Endothelial cell of umbilical vein (primary cell): ENCODE measurements at regions not wholly inside any gene's neighbourhood (a gene's known extent, or its start where the extent isn't known, plus 50 kb on each side); places are given as distances from the start of the nearest gene placed in this dataset.

Experiments
- BruUV-seq: library from RNA; stranded (reverse); fragments of 400-500 nt; replicated peaks from 2 replicates; lab custom pipeline; 2021; lab: Mats Ljungman, UMichigan
- CTCF ChIA-PET: fragments of 300-600, 350-600 bp; sonication (Branson Sonifier 250); formaldehyde crosslinking; loops from one replicate; lab custom pipeline; 2021; ENCODE audit warnings: antibody characterized with exemption, inconsistent platforms; lab: Charles Lee
- POLR2A ChIA-PET: fragments of 300-600, 350-600 bp; sonication (Branson Sonifier 250); formaldehyde crosslinking; loops from one replicate; lab custom pipeline; 2021; ENCODE audit warnings: antibody characterized with exemption, inconsistent platforms; lab: Charles Lee
- DNase-seq: peaks from one replicate; pipeline ENCODE4 v3.0.0-alpha.2; 2011; ENCODE audit warnings: low read depth, low spot score
- FAIRE-seq: peaks from 2 replicates; lab custom pipeline; 2011; peaks lifted over from hg19 to GRCh38; lab: Jason Lieb, UNC
- H2AFZ ChIP-seq: 2 replicates; pipeline ENCODE4 v1.6.0; 2012; ENCODE audit warnings: low read depth, low read length, control low read depth, inconsistent platforms
- H3K27ac ChIP-seq: 2 replicates; pipeline ENCODE4 v1.5.1; 2011; ENCODE audit warnings: low read depth, mild to moderate bottlenecking, control low read depth, low read length, moderate library complexity; ENCODE audit not compliant: insufficient read depth
- H3K27me3 ChIP-seq, 2 experiments: 2 replicates each; pipeline versions ENCODE4 v1.6.0 to v1.6.1; 2011; ENCODE audit warnings: low read length in 2 of 2, mixed read lengths in 1 of 2; ENCODE audit not compliant: control insufficient read depth in 2 of 2, insufficient read depth in 2 of 2
- H3K36me3 ChIP-seq, 2 experiments: 2 replicates in 1 of 2; 3 replicates in 1 of 2; pipeline ENCODE4 v1.5.1; 2011; ENCODE audit warnings: low read length in 2 of 2, mild to moderate bottlenecking in 1 of 2, moderate library complexity in 1 of 2; ENCODE audit not compliant: control insufficient read depth in 2 of 2, insufficient read depth in 2 of 2; ENCODE audit errors: extremely low read depth in 1 of 2
- H3K4me1 ChIP-seq: 3 replicates; pipeline ENCODE4 v1.5.1; 2011; ENCODE audit warnings: mild to moderate bottlenecking, low read length; ENCODE audit not compliant: control insufficient read depth, insufficient read depth; ENCODE audit errors: extremely low read depth
- H3K4me2 ChIP-seq: 2 replicates; pipeline ENCODE4 v1.6.1; 2011; ENCODE audit warnings: low read length, control low read depth, mixed read lengths; ENCODE audit not compliant: insufficient read depth
- H3K4me3 ChIP-seq, 3 experiments: fragments of 200-600 bp in 1 of 3; sonication (generic), shearing (Covaris generic) in 1 of 3; replicated peaks in 1 of 3; 2 replicates each; pipeline ENCODE4 v1.5.1; 2011 to 2016; ENCODE audit warnings: control low read depth in 3 of 3, low read length in 3 of 3, mild to moderate bottlenecking in 2 of 3, inconsistent platforms in 1 of 3, low read depth in 1 of 3, moderate library complexity in 1 of 3; ENCODE audit not compliant: insufficient read depth in 1 of 3
- H3K79me2 ChIP-seq: 2 replicates; pipeline ENCODE4 v1.6.0; 2012; ENCODE audit warnings: low read length, inconsistent platforms; ENCODE audit not compliant: control insufficient read depth, insufficient read depth
- H3K9ac ChIP-seq: replicated peaks from 2 replicates; pipeline ENCODE3; 2011; ENCODE audit warnings: low read length, control low read depth; ENCODE audit not compliant: insufficient read depth; ENCODE audit errors: extremely low read depth
- H3K9me1 ChIP-seq: replicated peaks from 3 replicates; pipeline ENCODE4 v1.6.0; 2011; ENCODE audit warnings: mild to moderate bottlenecking, low read length; ENCODE audit not compliant: control insufficient read depth, insufficient read depth; ENCODE audit errors: extremely low read depth
- H3K9me3 ChIP-seq: replicated peaks from 2 replicates; pipeline ENCODE4 v1.5.1; 2012; ENCODE audit warnings: low read length, inconsistent platforms; ENCODE audit not compliant: control insufficient read depth, insufficient read depth
- H4K20me1 ChIP-seq: replicated peaks from 2 replicates; pipeline ENCODE3; 2011; ENCODE audit warnings: mild to moderate bottlenecking, low read length; ENCODE audit not compliant: control insufficient read depth, insufficient read depth; ENCODE audit errors: extremely low read depth
- CTCF ChIP-seq, 2 donors: IDR thresholded peaks; 1 replicate in 1 of 2; 2 replicates in 1 of 2; pipeline ENCODE4 v1.5.1; 2011; ENCODE audit warnings: low read length in 2 of 2, mild to moderate bottlenecking in 2 of 2, moderate library complexity in 2 of 2, control low read depth in 1 of 2, inconsistent platforms in 1 of 2, low read depth in 1 of 2; ENCODE audit not compliant: insufficient read depth in 1 of 2; ENCODE audit errors: extremely low read depth in 1 of 2
- EZH2 ChIP-seq: IDR thresholded peaks from 2 replicates; pipeline ENCODE4 v1.6.1; 2012; ENCODE audit warnings: borderline replicate concordance, low read depth, mild to moderate bottlenecking, moderate library complexity, low read length, inconsistent platforms; ENCODE audit not compliant: severe bottlenecking
- FOS ChIP-seq: IDR thresholded peaks from 2 replicates; pipeline ENCODE4 v1.6.1; 2011; ENCODE audit warnings: mild to moderate bottlenecking, low read length, moderate library complexity, borderline replicate concordance; ENCODE audit not compliant: insufficient read depth
- GATA2 ChIP-seq: IDR thresholded peaks from 2 replicates; pipeline ENCODE4 v1.7.0; 2011; ENCODE audit warnings: low read depth, mild to moderate bottlenecking, moderate library complexity, mixed read lengths, low read length; ENCODE audit not compliant: insufficient read length, insufficient read depth
- JUN ChIP-seq: IDR thresholded peaks from 2 replicates; pipeline ENCODE4 v1.6.1; 2011; ENCODE audit warnings: borderline replicate concordance, low read depth; ENCODE audit not compliant: insufficient read length, insufficient read depth
- MYC ChIP-seq: IDR thresholded peaks from one replicate; pipeline ENCODE4 v1.6.1; 2011; ENCODE audit warnings: mild to moderate bottlenecking, low read depth, low read length
- POLR2A ChIP-seq: IDR thresholded peaks from 2 replicates; pipeline ENCODE4 v1.6.1; 2012; ENCODE audit warnings: low read depth, mild to moderate bottlenecking, control low read depth, low read length
- POLR2AphosphoS5 ChIP-seq: IDR thresholded peaks from 2 replicates; pipeline ENCODE4 v1.6.1; 2012; ENCODE audit warnings: low read depth, mild to moderate bottlenecking, control low read depth, low read length, moderate library complexity; ENCODE audit not compliant: insufficient read depth
- dilution Hi-C: fragments of 300-500 bp; cut with MboI; formaldehyde crosslinking; loops from one replicate; pipeline ENCODE4 v1.15.0; 2019; ENCODE audit warnings: low sequenced_read_pairs; ENCODE audit not compliant: extremely low pct_ligation_motif_present
- intact Hi-C: fragments of 100-400 bp; cut with micrococcal nuclease; formaldehyde crosslinking; loops from one replicate; pipeline ENCODE4 v1.10.0; 2022
- TF ChIP-seq, protein P1 (sequence below): IDR thresholded peaks from 2 replicates; pipeline ENCODE4 v1.6.1; 2011; ENCODE audit not compliant: insufficient read depth, insufficient read length

DNA sequence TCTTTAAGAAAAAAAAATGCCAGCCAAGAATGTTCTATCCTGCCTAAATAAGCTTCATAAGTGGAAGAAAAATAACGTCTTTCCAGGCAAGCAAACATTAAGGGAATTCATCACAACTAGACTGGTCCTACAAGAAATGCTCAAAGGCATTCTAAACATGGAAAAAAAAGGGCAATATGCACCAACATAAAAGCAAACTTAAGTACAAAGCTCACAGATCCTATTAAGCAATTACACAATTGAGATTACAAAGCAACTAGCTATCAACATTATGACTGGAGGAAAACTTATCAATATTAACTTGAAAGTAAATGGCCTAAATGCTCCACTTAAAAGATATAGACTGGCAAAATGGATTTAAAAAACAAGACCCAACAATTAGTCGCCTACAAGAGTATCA is 240.6 kb upstream of the CTAGE1 start:
- no peaks in the 10 kb centered on the region for H3K4me1 ChIP-seq
- dilution Hi-C loops: no loop called here
- no peak overlapping the region for H3K4me3 ChIP-seq
- intact Hi-C loops: no loop called here
- TF ChIP-seq JUN (no peak), MYC (no peak), POLR2A (no peak), POLR2AphosphoS5 (no peak), GATA2 (no peak), EZH2 (no peak), FOS (no peak), CTCF (IDR thresholded peaks at IDR 0.05; ENCODE audit: extremely low read depth in 1 of 2, insufficient read depth in 1 of 2, low read depth in 1 of 2, low read length in 2 of 2) (no peak)
- TF ChIP-seq, protein P1, sequence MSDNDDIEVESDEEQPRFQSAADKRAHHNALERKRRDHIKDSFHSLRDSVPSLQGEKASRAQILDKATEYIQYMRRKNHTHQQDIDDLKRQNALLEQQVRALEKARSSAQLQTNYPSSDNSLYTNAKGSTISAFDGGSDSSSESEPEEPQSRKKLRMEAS: no peak
- H3K27me3 ChIP-seq: no peaks in the 10 kb centered on the region
- no peak overlapping the region for H3K4me2 ChIP-seq
- ChIA-PET CTCF (interaction anchor here (1.2 kb wide), 1 partner anchor 11 kb away, joined by 3 read pairs; no protein-coding TSS in a partner anchor), POLR2A (no interaction called here)
- BruUV-seq: no TSS peak
- no peak overlapping the region for H3K9ac ChIP-seq
- no peak overlapping the region for H2AFZ ChIP-seq
- H3K27ac ChIP-seq: no peak overlapping the region
- DNase-seq (no peak), FAIRE-seq (no peak)
- no peaks in the 10 kb centered on the region for H3K36me3 ChIP-seq
- no peaks in the 10 kb centered on the region for H3K79me2 ChIP-seq
- no peaks in the 10 kb centered on the region for H3K9me3 ChIP-seq
- H4K20me1 ChIP-seq: no peaks in the 10 kb centered on the region
- H3K9me1 ChIP-seq: no peaks in the 10 kb centered on the region
